GM18907 (cell line): ENCODE measurements at regions not wholly inside any gene's neighbourhood (a gene's known extent, or its start where the extent isn't known, plus 50 kb on each side); places are given as distances from the start of the nearest gene placed in this dataset.
"Not testable (repeated sequence)": the region's sequence is repeated elsewhere in the genome, so short reads cannot be mapped to it uniquely, and the experiment has no call there.

ENCODE experiments used
- ATAC-seq: cut with Tn5 transposase; IDR thresholded peaks from one replicate; pipeline ENCODE4 v1.9.1; 2021; ENCODE audit warnings: mild to moderate bottlenecking, moderate library complexity; ENCODE audit not compliant: unreplicated experiment

GRCh38 chr2:175688243-175688642, 313.8 kb downstream of the LNPK start:
- no peak for ATAC-seq

GRCh38 chr2:175687465-175687864, 314.6 kb downstream of the LNPK start:
- ATAC-seq, result no peak

GRCh38 chr2:175686002-175686401, 316.1 kb downstream of the LNPK start:
- no peak for ATAC-seq

- no peak for ATAC-seq
Observed at GRCh38 chr2:175684466-175684865, 317.6 kb downstream of the LNPK start.

GRCh38 chr2:175679728-175680127, 322.3 kb downstream of the LNPK start:
- ATAC-seq, result no peak

- no peak for ATAC-seq
Observed at GRCh38 chr2:175679231-175679630, 322.8 kb downstream of the LNPK start.

- no peak for ATAC-seq
Observed at GRCh38 chr2:175677880-175678279, 324.2 kb downstream of the LNPK start.

GRCh38 chr2:175676813-175677212, 325.3 kb downstream of the LNPK start:
- no peak for ATAC-seq

- ATAC-seq, result not testable (repeated sequence)
Observed at GRCh38 chr2:175668804-175669203, 333.3 kb downstream of the LNPK start.

- ATAC-seq, result no peak
Observed at GRCh38 chr2:175662335-175662734, 339.7 kb downstream of the LNPK start.

- no peak for ATAC-seq
Observed at GRCh38 chr2:175648577-175649063, 353.4 kb downstream of the LNPK start.

GRCh38 chr2:175647058-175647457, 355.0 kb downstream of the LNPK start:
- ATAC-seq, result no peak

- ATAC-seq, result no peak
Observed at GRCh38 chr2:175640655-175641054, 361.4 kb downstream of the LNPK start.

GRCh38 chr2:175633227-175633626, 368.8 kb downstream of the LNPK start:
- no peak for ATAC-seq

GRCh38 chr2:175631245-175631623, 370.8 kb downstream of the LNPK start:
- ATAC-seq, result no peak

- no peak for ATAC-seq
Observed at GRCh38 chr2:175630280-175631244, 371.5 kb downstream of the LNPK start.

GRCh38 chr2:175628243-175628642, 373.8 kb downstream of the LNPK start:
- no peak for ATAC-seq

GRCh38 chr2:175627405-175627804, 374.7 kb downstream of the LNPK start:
- ATAC-seq, result no peak

- no peak for ATAC-seq
Observed at GRCh38 chr2:175626796-175627195, 375.3 kb downstream of the LNPK start.

- no peak for ATAC-seq
Observed at GRCh38 chr2:175624785-175625184, 377.3 kb downstream of the LNPK start.

- ATAC-seq, result no peak
Observed at GRCh38 chr2:175624211-175624761, 377.8 kb downstream of the LNPK start.

GRCh38 chr2:175621821-175622220, 380.2 kb downstream of the LNPK start:
- ATAC-seq, result no peak
